ENCODE measurements at regions not wholly inside any gene's neighbourhood (a gene's known extent, or its start where the extent isn't known, plus 50 kb on each side); places are given as distances from the start of the nearest gene placed in this dataset.
"Not testable (repeated sequence)": the region's sequence is repeated elsewhere in the genome, so short reads cannot be mapped to it uniquely, and the experiment has no call there.

GRCh38 chr7:104264285-104264684 lies 56.5 kb upstream of the ORC5 start:
- Mint-ChIP-seq H3K27ac (ENCODE audit: unreplicated experiment) (no peak overlapping the region), H3K4me1 (no peaks in the 10 kb centered on the region), H3K4me3 (no peak overlapping the region), H3K27me3 (ENCODE audit: low read depth) (peaks cover 40% of the 10 kb centered on the region), H3K9me3 (peaks cover 17% of the 10 kb centered on the region), H3K36me3 (ENCODE audit: low read depth) (no peaks in the 10 kb centered on the region)
- DNase-seq (ENCODE audit: low read depth, low spot score), result no peak
- TF ChIP-seq CTCF (conservative IDR thresholded peaks at IDR 0.05), result no peak

- no peak overlapping the region for H3K27ac Mint-ChIP-seq (ENCODE audit: unreplicated experiment)
- no peak overlapping the region for H3K4me3 Mint-ChIP-seq
- no peaks in the 10 kb centered on the region for H3K4me1 Mint-ChIP-seq
Measured at GRCh38 chr7:104267701-104268368, 60.0 kb upstream of the ORC5 start.

GRCh38 chr7:104271948-104272347 lies 56.5 kb upstream of the LHFPL3 start:
- Mint-ChIP-seq H3K4me1 (no peaks in the 10 kb centered on the region), H3K27ac (ENCODE audit: unreplicated experiment) (no peak overlapping the region), H3K36me3 (ENCODE audit: low read depth) (no peaks in the 10 kb centered on the region), H3K4me3 (no peak overlapping the region), H3K9me3 (no peaks in the 10 kb centered on the region), H3K27me3 (ENCODE audit: low read depth) (peaks cover 24% of the 10 kb centered on the region)
- no peak for TF ChIP-seq CTCF (conservative IDR thresholded peaks at IDR 0.05)
- no peak for DNase-seq (ENCODE audit: low read depth, low spot score)

More at GRCh38 chr7:104267701-104268368, 60.0 kb upstream of the ORC5 start:
- Mint-ChIP-seq H3K27me3 (ENCODE audit: low read depth) (peaks cover 36% of the 10 kb centered on the region), H3K9me3 (peaks cover 14% of the 10 kb centered on the region), H3K36me3 (ENCODE audit: low read depth) (no peaks in the 10 kb centered on the region)
- no peak for DNase-seq (ENCODE audit: low read depth, low spot score)
- TF ChIP-seq CTCF (conservative IDR thresholded peaks at IDR 0.05), result peak; percentile 65

GRCh38 chr7:104272767-104273384 lies 55.5 kb upstream of the LHFPL3 start:
- no peaks in the 10 kb centered on the region for H3K36me3 Mint-ChIP-seq (ENCODE audit: low read depth)
- H3K9me3 Mint-ChIP-seq, result no peaks in the 10 kb centered on the region
- DNase-seq (ENCODE audit: low read depth, low spot score), result no peak
- no peak overlapping the region for H3K27ac Mint-ChIP-seq (ENCODE audit: unreplicated experiment)
- TF ChIP-seq CTCF (conservative IDR thresholded peaks at IDR 0.05), result peak; percentile 66
- no peaks in the 10 kb centered on the region for H3K4me1 Mint-ChIP-seq
- no peak overlapping the region for H3K4me3 Mint-ChIP-seq
- H3K27me3 Mint-ChIP-seq (ENCODE audit: low read depth), result peaks cover 20% of the 10 kb centered on the region

- Mint-ChIP-seq H3K4me3 (no peak overlapping the region), H3K27ac (ENCODE audit: unreplicated experiment) (no peak overlapping the region), H3K9me3 (peaks cover 3% of the 10 kb centered on the region), H3K27me3 (ENCODE audit: low read depth) (peaks cover 2% of the 10 kb centered on the region), H3K36me3 (ENCODE audit: low read depth) (no peaks in the 10 kb centered on the region), H3K4me1 (no peaks in the 10 kb centered on the region)
- no peak for TF ChIP-seq CTCF (conservative IDR thresholded peaks at IDR 0.05)
- no peak for DNase-seq (ENCODE audit: low read depth, low spot score)
Measured at GRCh38 chr7:104275900-104276299, 52.5 kb upstream of the LHFPL3 start.

GRCh38 chr7:104276730-104277129 lies 51.7 kb upstream of the LHFPL3 start:
- H3K4me1 Mint-ChIP-seq; H3K4me3 Mint-ChIP-seq; DNase-seq (ENCODE audit: low read depth, low spot score); H3K27ac Mint-ChIP-seq (ENCODE audit: unreplicated experiment); H3K9me3 Mint-ChIP-seq; H3K36me3 Mint-ChIP-seq (ENCODE audit: low read depth); H3K27me3 Mint-ChIP-seq (ENCODE audit: low read depth): not testable (repeated sequence)

All from neural crest cell (in vitro differentiated cells).